H1 (cell line): ENCODE measurements at regions not wholly inside any gene's neighbourhood (a gene's known extent, or its start where the extent isn't known, plus 50 kb on each side); places are given as distances from the start of the nearest gene placed in this dataset.

Source experiments
- CTCF ChIA-PET: fragments of 300-600 bp; sonication (Branson Sonifier 250); formaldehyde crosslinking; loops from one replicate; lab custom pipeline; 2021; ENCODE audit not compliant: partially characterized antibody; lab: Charles Lee
- POLR2A ChIA-PET: fragments of 300-600 bp; sonication (Branson Sonifier 250); formaldehyde crosslinking; loops from one replicate; lab custom pipeline; 2021; ENCODE audit warnings: inconsistent platforms; ENCODE audit not compliant: partially characterized antibody; lab: Charles Lee
- DNase-seq, 2 experiments: peaks; one replicate each; pipeline versions ENCODE4 v3.0.0 to v3.0.0-alpha.2; 2010 to 2022; ENCODE audit warnings: low spot score in 2 of 2, low read depth in 1 of 2, mixed read lengths in 1 of 2
- FAIRE-seq: peaks from 2 replicates; lab custom pipeline; 2011; peaks lifted over from hg19 to GRCh38; lab: Jason Lieb, UNC
- H2AFZ ChIP-seq: 2 replicates; pipeline ENCODE4 v1.8.1; 2012; ENCODE audit warnings: low read length, inconsistent platforms
- H2AK5ac ChIP-seq: 2 replicates; pipeline ENCODE4 v1.6.1; 2013; ENCODE audit warnings: low read depth, low read length
- H2BK120ac ChIP-seq: replicated peaks from 2 replicates; pipeline ENCODE3; 2013; ENCODE audit warnings: low read depth, low read length, inconsistent platforms
- H2BK12ac ChIP-seq: 2 replicates; pipeline ENCODE4 v1.6.1; 2013; ENCODE audit warnings: low read depth, low read length
- H2BK15ac ChIP-seq: 2 replicates; pipeline ENCODE4 v1.6.1; 2013; ENCODE audit warnings: low read length
- H2BK20ac ChIP-seq: 2 replicates; pipeline ENCODE4 v1.6.1; 2013; ENCODE audit warnings: low read length
- H2BK5ac ChIP-seq: 2 replicates; pipeline ENCODE4 v1.6.1; 2013; ENCODE audit warnings: low read depth, low read length
- H3K14ac ChIP-seq: 2 replicates; pipeline ENCODE4 v1.6.1; 2013; ENCODE audit warnings: inconsistent platforms; ENCODE audit not compliant: insufficient read length
- H3K18ac ChIP-seq: 2 replicates; pipeline ENCODE4 v1.6.1; 2013; ENCODE audit warnings: low read length; ENCODE audit errors: extremely low read depth
- H3K23ac ChIP-seq: 2 replicates; pipeline ENCODE4 v1.6.1; 2013; ENCODE audit warnings: inconsistent platforms; ENCODE audit not compliant: insufficient read length
- H3K23me2 ChIP-seq: 2 replicates; pipeline ENCODE4 v1.6.1; 2013; ENCODE audit warnings: low read depth, low read length
- H3K27ac ChIP-seq: 2 replicates; pipeline ENCODE4 v1.6.1; 2011; ENCODE audit warnings: low read depth, low read length, inconsistent platforms
- H3K27me3 ChIP-seq, 4 experiments: replicated peaks in 1 of 4; 1 replicate in 1 of 4; 2 replicates in 3 of 4; pipeline versions ENCODE4 v1.6.1 to v1.8.1; 2011 to 2013; ENCODE audit warnings: low read length in 3 of 4, mild to moderate bottlenecking in 3 of 4, inconsistent platforms in 2 of 4, mixed read lengths in 2 of 4, moderate library complexity in 1 of 4; ENCODE audit not compliant: control insufficient read depth in 3 of 4, insufficient read depth in 3 of 4; ENCODE audit errors: extremely low read depth in 1 of 4
- H3K36me3 ChIP-seq, 4 experiments: 2 replicates each; pipeline versions ENCODE4 v1.6.1 to v1.8.1; 2011 to 2013; ENCODE audit warnings: mild to moderate bottlenecking in 4 of 4, low read length in 3 of 4, moderate library complexity in 2 of 4, control low read depth in 1 of 4, inconsistent platforms in 1 of 4; ENCODE audit not compliant: insufficient read depth in 4 of 4, control insufficient read depth in 2 of 4
- H3K4ac ChIP-seq: replicated peaks from 2 replicates; pipeline ENCODE3; 2013; ENCODE audit warnings: low read length, low read depth, mixed read lengths, inconsistent platforms; ENCODE audit not compliant: insufficient read length
- H3K4me1 ChIP-seq, 4 experiments: replicated peaks in 1 of 4; 1 replicate in 1 of 4; 2 replicates in 3 of 4; pipeline versions ENCODE4 v1.6.1 to v1.8.1; 2011 to 2013; ENCODE audit warnings: low read length in 3 of 4, inconsistent platforms in 2 of 4, mixed read lengths in 1 of 4; ENCODE audit not compliant: insufficient read depth in 4 of 4, control insufficient read depth in 3 of 4
- H3K4me2 ChIP-seq, 2 experiments: 2 replicates each; pipeline versions ENCODE4 v1.6.1 to v1.8.1; 2011 to 2013; ENCODE audit warnings: low read depth in 2 of 2, low read length in 2 of 2, control low read depth in 1 of 2, inconsistent platforms in 1 of 2, mild to moderate bottlenecking in 1 of 2; ENCODE audit not compliant: insufficient read depth in 1 of 2
- H3K4me3 ChIP-seq, 4 experiments: fragments of 200-600, 300-600 bp in 1 of 4; sonication (generic), shearing (Covaris generic), sonication (Bioruptor Twin) in 1 of 4; 2 replicates each; pipeline versions ENCODE4 v1.5.1 to v1.8.1; 2011 to 2016; ENCODE audit warnings: low read length in 4 of 4, low read depth in 3 of 4, control low read depth in 2 of 4, inconsistent platforms in 2 of 4, mild to moderate bottlenecking in 2 of 4, mixed read lengths in 1 of 4, moderate library complexity in 1 of 4; ENCODE audit not compliant: insufficient read depth in 2 of 4; ENCODE audit errors: extremely low read depth in 1 of 4
- H3K56ac ChIP-seq: replicated peaks from 2 replicates; pipeline ENCODE3; 2013; ENCODE audit warnings: low read depth, mild to moderate bottlenecking, mixed read lengths, low read length, inconsistent platforms; ENCODE audit not compliant: insufficient read length
- H3K79me1 ChIP-seq: 2 replicates; pipeline ENCODE4 v1.6.1; 2013; ENCODE audit warnings: low read depth, low read length, control low read depth
- H3K79me2 ChIP-seq, 2 experiments: 2 replicates each; pipeline versions ENCODE4 v1.6.1 to v1.8.1; 2012 to 2013; ENCODE audit warnings: low read length in 2 of 2, mild to moderate bottlenecking in 2 of 2, inconsistent platforms in 1 of 2; ENCODE audit not compliant: insufficient read depth in 2 of 2, control insufficient read depth in 1 of 2
- H3K9ac ChIP-seq, 4 experiments: replicated peaks in 1 of 4; 1 replicate in 1 of 4; 2 replicates in 3 of 4; pipeline versions ENCODE4 v1.6.1 to v1.8.1; 2011 to 2013; ENCODE audit warnings: low read depth in 3 of 4, low read length in 3 of 4, control low read depth in 2 of 4, mild to moderate bottlenecking in 2 of 4, moderate library complexity in 2 of 4, inconsistent platforms in 1 of 4; ENCODE audit errors: extremely low read depth in 1 of 4
- H3K9me3 ChIP-seq, 2 experiments: 2 replicates each; pipeline versions ENCODE4 v1.6.1 to v1.8.1; 2012 to 2013; ENCODE audit warnings: mild to moderate bottlenecking in 2 of 2, moderate library complexity in 2 of 2, control low read depth in 1 of 2, inconsistent platforms in 1 of 2, low read depth in 1 of 2, low read length in 1 of 2, mixed read lengths in 1 of 2; ENCODE audit not compliant: insufficient read depth in 2 of 2
- H4K20me1 ChIP-seq, 2 experiments: replicated peaks in 1 of 2; 2 replicates each; pipeline versions ENCODE3 to v1.8.1; 2011 to 2013; ENCODE audit warnings: inconsistent platforms in 2 of 2, low read length in 2 of 2, mild to moderate bottlenecking in 1 of 2; ENCODE audit not compliant: insufficient read depth in 2 of 2, control insufficient read depth in 1 of 2
- H4K5ac ChIP-seq: 2 replicates; pipeline ENCODE4 v1.6.1; 2013; ENCODE audit warnings: low read length, low read depth, mixed read lengths, inconsistent platforms; ENCODE audit not compliant: insufficient read length
- H4K8ac ChIP-seq: 2 replicates; pipeline ENCODE4 v1.8.0; 2013; ENCODE audit warnings: mild to moderate bottlenecking, moderate library complexity, low read length, inconsistent platforms; ENCODE audit not compliant: insufficient read depth; ENCODE audit errors: extremely low read depth
- H4K91ac ChIP-seq: replicated peaks from 2 replicates; pipeline ENCODE3; 2013; ENCODE audit warnings: low read length, mixed read lengths, inconsistent platforms; ENCODE audit not compliant: insufficient read length
- NRF1 ChIP-seq: IDR thresholded peaks from 2 replicates; pipeline ENCODE4 v1.6.1; 2011; ENCODE audit warnings: mild to moderate bottlenecking, low read depth, low read length, improper control_type of control experiment
- WGBS, 2 experiments: shearing (Covaris generic) in 1 of 2; methylation state at CpG; one replicate each; pipeline versions ENCODE4 v1.1.6 to v1.1.7; 2013 to 2015; ENCODE audit warnings: low lambda C conversion rate in 2 of 2, mixed read lengths in 2 of 2, inconsistent platforms in 1 of 2, low coverage in 1 of 2, missing lambda C conversion rate in 1 of 2; ENCODE audit not compliant: insufficient replicate concordance in 2 of 2, insufficient coverage in 1 of 2, insufficient read length in 1 of 2; ENCODE audit errors: extremely low coverage in 1 of 2, missing lambda C conversion rate in 1 of 2; 5-methylcytosine and 5-hydroxymethylcytosine counted together

GRCh38 chr2:217703102-217703501 lies 299.7 kb downstream of the TNS1 start:
- DNase-seq: no peak
- Histone ChIP-seq H3K36me3 (no peaks in the 10 kb centered on the region), H3K9ac (no peak overlapping the region), H3K18ac (no peak overlapping the region), H3K4me2 (no peak overlapping the region), H2BK15ac (no peak overlapping the region), H3K79me2 (no peaks in the 10 kb centered on the region), H3K23ac (no peak overlapping the region), H3K14ac (no peak overlapping the region)
- POLR2A ChIA-PET: no interaction called here
- TF ChIP-seq NRF1: no peak
- TF ChIP-seq, all 59 proteins: peak for 0
- no peak overlapping the region; the same call in 1 of the 2 replicates for H4K8ac ChIP-seq
- no peaks in the 10 kb centered on the region for H3K4me1 ChIP-seq
- no peak overlapping the region for H3K56ac ChIP-seq
- no peak overlapping the region for H2BK12ac ChIP-seq
- H4K20me1 ChIP-seq: no peaks in the 10 kb centered on the region
- no peak overlapping the region for H4K5ac ChIP-seq
- H2BK5ac ChIP-seq: no peak overlapping the region
- H2BK120ac ChIP-seq: no peak overlapping the region
- no peak overlapping the region for H2BK20ac ChIP-seq
- no peak for FAIRE-seq
- CTCF ChIA-PET: interaction anchor here (1.0 to 1.2 kb wide), 2 partner anchors 10 to 37 kb away, joined by 6 to 7 read pairs; no protein-coding TSS in a partner anchor
- H3K27me3 ChIP-seq: no peaks in the 10 kb centered on the region; a peak in 1 of 7 replicates
- no peak overlapping the region for H3K27ac ChIP-seq
- H3K23me2 ChIP-seq: no peaks in the 10 kb centered on the region
- no peaks in the 10 kb centered on the region for H3K9me3 ChIP-seq
- H4K91ac ChIP-seq: no peak overlapping the region
- no peak overlapping the region for H2AK5ac ChIP-seq
- no peaks in the 10 kb centered on the region for H3K79me1 ChIP-seq
- WGBS, 2 experiments: 85% methylated on average over 5 of the region's 5 CpGs; no CpG with 5 or more reads in 1 of the 2 experiments
- no peak overlapping the region for H3K4ac ChIP-seq
- no peak overlapping the region for H2AFZ ChIP-seq
- no peak overlapping the region for H3K4me3 ChIP-seq
